Epithelial cell of prostate (primary cell): ENCODE measurements at regions not wholly inside any gene's neighbourhood (a gene's known extent, or its start where the extent isn't known, plus 50 kb on each side); places are given as distances from the start of the nearest gene placed in this dataset.
"Not testable (repeated sequence)": the region's sequence is repeated elsewhere in the genome, so short reads cannot be mapped to it uniquely, and the experiment has no call there.

ENCODE experiments used
- DNase-seq: peaks from one replicate; pipeline ENCODE4 v3.0.0-alpha.2; 2011; ENCODE audit warnings: low read depth, low spot score
- H3K27ac ChIP-seq: fragments of 450-650 bp; 2 replicates; pipeline ENCODE4 v1.5.1; 2017; ENCODE audit warnings: mild to moderate bottlenecking

DNA sequence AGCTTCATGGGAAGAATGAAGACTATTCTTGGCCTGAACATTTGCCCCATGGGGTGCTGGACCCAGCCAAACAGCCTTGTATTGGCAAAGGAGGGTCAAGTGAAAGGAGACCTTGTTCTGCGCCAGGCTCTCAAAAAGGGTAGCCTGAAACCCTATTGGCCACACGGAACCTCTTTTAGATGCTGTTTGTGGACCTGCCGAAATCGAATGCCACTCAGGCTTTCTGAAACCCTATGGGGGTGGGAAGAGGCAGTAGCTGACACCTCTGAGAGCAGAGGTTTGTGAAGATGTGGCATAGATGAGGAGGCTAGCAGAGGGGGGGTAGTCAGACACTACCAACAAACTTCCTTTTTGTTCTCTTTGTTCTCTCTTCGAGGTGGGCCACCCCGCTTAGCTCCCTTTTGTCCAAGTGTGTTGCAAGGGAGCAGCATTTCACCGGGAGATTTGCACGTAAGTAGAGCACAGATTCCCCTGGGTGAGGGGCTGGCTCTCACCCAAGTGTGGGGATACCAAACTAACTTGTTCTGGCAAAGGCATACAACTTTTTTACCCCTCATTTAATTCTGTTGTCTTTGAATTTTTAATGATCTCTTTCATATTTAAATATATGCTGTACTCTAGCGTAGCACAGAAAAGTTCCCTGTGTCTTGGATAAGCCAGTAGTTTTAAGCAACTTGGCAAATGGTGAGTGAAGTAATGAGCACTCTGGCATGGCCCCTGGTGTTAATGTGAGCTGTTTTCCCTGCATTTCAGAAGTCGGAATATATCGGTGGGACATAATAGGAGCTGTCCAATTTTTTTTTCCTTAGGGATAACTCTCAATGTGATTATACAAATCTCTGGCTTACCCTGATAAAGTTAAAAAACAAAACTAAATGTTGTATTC, 107.7 kb downstream of the SEPTIN7 start:
- no peak overlapping the region for H3K27ac ChIP-seq
- DNase-seq, result no peak

- H3K27ac ChIP-seq, result no peak overlapping the region
- DNase-seq, result no peak
Observed at GRCh38 chr7:35909870-35910357, 109.1 kb downstream of the SEPTIN7 start.

- H3K27ac ChIP-seq, DNase-seq: not testable (repeated sequence)
Observed at GRCh38 chr7:35910621-35911020, 109.8 kb downstream of the SEPTIN7 start.

DNA sequence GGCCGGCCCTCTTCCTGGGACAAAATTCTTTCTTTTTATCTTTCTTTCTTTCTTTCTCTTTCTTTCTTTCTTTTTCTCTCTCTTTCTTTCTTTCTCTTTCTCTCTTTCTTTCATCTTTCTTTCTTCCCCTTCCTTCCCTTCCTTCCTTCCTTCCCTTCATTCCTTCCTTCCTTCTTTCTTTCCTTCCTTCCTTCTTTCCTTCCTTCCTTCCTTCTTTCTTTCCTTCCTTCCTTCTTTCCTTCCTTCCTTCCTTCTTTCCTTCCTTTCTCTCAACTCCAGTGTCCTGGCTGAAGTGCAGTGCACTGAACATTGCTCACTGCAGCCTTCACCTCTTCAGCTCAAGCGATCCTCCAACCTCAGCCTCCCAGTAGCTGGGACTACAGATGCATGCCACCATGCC, 112.5 kb downstream of the SEPTIN7 start:
- not testable (repeated sequence) for DNase-seq, H3K27ac ChIP-seq

- not testable (repeated sequence) for DNase-seq, H3K27ac ChIP-seq
Observed at GRCh38 chr7:35914214-35914613, 113.4 kb downstream of the SEPTIN7 start.

- DNase-seq, H3K27ac ChIP-seq: not testable (repeated sequence)
Observed at GRCh38 chr7:35915247-35915955, 114.5 kb downstream of the SEPTIN7 start.

GRCh38 chr7:35918217-35918616, 117.4 kb downstream of the SEPTIN7 start:
- DNase-seq, H3K27ac ChIP-seq: not testable (repeated sequence)

DNA sequence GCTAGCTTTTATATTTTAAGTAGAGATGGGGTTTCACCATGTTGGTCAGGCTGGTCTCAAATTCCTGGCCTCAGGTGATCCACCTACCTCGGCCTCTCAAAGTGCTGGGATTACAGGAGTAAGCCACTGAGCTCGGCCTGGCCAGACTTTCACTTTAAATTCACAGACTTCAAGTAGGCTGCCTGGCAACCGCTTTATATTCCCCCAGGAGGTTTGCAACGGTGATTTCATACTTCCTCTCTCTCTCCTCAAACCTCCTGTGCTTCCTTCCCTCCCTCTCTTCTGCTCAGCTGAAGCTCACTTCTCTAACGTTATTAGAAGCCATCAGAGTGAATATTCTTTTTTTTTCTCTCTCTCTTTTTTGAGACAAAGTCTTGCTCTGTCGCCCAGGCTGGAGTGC, 118.8 kb downstream of the SEPTIN7 start:
- DNase-seq, H3K27ac ChIP-seq: not testable (repeated sequence)

- H3K27ac ChIP-seq, DNase-seq: not testable (repeated sequence)
Observed at GRCh38 chr7:35921338-35921737, 120.5 kb downstream of the SEPTIN7 start.

GRCh38 chr7:35924668-35925067, 123.8 kb downstream of the SEPTIN7 start:
- DNase-seq, H3K27ac ChIP-seq: not testable (repeated sequence)

DNA sequence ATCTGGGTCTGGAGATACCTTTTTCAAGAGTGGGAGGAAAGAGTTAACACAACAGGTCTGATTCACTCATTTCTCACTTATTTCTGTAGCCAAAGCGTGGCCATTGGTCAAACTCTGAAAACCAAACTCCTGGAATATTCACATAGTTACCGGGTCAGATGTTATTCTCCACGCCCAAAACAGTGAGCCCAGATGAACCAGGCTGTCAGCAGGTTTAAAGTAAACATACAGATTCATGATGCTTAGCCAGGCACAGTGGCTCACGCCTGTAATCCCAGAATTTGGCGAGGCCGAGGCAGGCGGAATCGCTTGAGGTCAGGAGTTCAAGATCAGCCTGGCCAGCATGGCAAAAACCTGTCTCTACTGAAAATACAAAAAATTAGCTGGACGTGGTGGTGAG, 126.1 kb downstream of the SEPTIN7 start:
- not testable (repeated sequence) for H3K27ac ChIP-seq, DNase-seq

DNA sequence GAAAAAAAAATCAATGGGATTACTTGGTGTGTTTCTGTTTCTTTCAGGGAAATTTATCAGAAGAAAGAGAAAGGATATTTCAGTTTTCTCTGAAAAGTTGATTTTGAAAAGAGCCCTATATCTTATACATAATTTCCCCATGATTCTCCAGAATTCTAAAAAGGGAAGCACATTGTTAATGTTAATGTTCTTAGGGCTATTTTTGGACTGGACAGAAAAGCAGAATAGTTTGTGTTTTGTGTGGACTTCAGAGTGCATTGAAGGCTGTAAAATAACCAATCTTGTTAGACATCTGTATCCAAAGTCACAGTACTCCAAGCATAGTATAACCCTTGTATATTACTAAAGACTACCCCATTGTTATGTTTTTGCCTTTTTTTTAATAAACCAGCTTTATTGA, 130.3 kb downstream of the SEPTIN7 start:
- not testable (repeated sequence) for DNase-seq, H3K27ac ChIP-seq

DNA sequence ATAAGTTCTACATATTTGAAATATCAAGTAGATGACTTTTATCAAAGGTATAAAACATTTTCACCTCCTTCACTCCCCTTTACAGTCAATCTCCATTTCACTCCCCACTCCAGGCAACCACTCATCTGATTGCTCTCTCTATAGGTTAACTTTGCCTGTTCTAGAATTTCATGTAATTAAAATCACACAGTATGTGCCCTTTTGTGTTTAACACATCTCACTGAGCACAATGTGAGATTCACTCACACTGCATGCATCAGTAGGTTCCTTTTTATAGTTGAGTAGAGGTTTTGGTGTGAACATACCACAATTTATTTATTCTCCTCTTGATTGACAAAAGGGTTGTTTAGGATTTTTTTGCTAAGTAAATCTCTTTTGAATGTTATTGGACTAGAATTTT, 130.7 kb downstream of the SEPTIN7 start:
- DNase-seq, H3K27ac ChIP-seq: not testable (repeated sequence)

GRCh38 chr7:35940695-35941094, 139.8 kb downstream of the SEPTIN7 start:
- DNase-seq, H3K27ac ChIP-seq: not testable (repeated sequence)

- H3K27ac ChIP-seq, DNase-seq: not testable (repeated sequence)
Observed at GRCh38 chr7:35945621-35946020, 144.8 kb downstream of the SEPTIN7 start.

DNA sequence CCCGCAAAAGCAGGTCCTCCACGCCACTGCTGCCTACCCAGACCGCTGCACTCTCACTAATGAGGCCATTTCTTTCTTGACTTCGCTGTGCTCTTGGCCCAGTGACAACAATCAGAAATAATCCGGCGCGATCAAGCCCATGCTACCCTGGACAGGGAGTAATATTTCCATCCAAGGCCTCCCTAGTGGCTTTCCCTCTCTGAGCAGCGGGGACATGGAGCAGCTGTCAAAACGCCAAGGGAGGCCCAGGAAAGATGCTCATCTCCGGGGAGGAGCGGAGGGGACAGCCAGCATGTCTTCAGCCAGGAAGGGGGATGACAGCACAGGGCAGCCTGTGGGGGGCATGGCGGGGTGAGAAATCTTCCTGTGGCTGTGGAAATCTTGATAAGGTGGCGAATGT, 154.9 kb downstream of the SEPTIN7 start:
- not testable (repeated sequence) for DNase-seq, H3K27ac ChIP-seq

- not testable (repeated sequence) for DNase-seq, H3K27ac ChIP-seq
Observed at GRCh38 chr7:35956988-35957387, 156.1 kb downstream of the SEPTIN7 start.

DNA sequence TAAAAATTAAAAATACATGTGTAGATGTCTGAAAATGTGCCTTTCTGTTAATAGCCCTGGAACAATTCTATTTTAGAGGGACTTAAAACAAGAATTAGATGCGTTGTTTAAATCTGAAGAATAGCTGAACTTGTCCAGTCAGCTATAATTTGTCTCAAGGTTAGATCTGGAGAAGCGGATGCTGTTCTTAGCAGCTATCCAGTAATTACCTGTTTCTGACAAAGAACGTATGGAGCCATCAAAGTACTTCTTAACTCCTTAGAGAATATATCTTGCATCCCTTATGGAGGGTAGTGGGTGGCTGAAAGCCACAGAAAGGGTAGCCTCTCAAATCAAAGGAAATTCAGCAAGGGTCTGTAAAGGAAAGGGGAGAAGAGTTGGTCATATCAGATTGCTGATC, 160.4 kb downstream of the SEPTIN7 start:
- DNase-seq, H3K27ac ChIP-seq: not testable (repeated sequence)

- not testable (repeated sequence) for DNase-seq, H3K27ac ChIP-seq
Observed at GRCh38 chr7:35962607-35963006, 161.8 kb downstream of the SEPTIN7 start.

GRCh38 chr7:35967366-35968139, 166.7 kb downstream of the SEPTIN7 start:
- H3K27ac ChIP-seq, result no peak overlapping the region
- no peak for DNase-seq
